ENCODE measurements at regions not wholly inside any gene's neighbourhood (a gene's known extent, or its start where the extent isn't known, plus 50 kb on each side); places are given as distances from the start of the nearest gene placed in this dataset.

DNA sequence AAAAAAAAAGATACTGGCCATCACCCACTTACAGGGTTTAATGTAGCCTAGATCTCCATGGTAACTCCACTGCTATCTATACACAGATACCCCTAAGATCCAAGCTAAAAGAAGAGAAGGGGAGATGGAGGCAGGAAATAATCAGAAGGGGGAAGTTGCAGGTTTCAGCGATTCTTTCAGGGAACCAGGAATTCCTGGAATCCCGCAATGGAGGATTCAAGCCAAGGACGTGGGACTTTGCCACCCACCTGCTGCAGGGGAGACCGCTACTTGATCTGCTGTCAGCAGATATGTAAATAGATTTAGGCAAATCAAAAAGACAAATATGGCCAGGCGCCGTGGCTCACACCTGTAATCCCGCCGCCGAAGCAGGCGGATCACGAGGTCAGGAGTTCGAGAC, 121.1 kb downstream of the AIPL1 start:
- H3K27me3 ChIP-seq (ENCODE audit: control insufficient read depth in 2 of 2, insufficient read depth in 2 of 2, low read length in 2 of 2), result no peaks in the 10 kb centered on the region
- H3K4me1 ChIP-seq (replicated peaks in 1 of 2; ENCODE audit: control insufficient read depth in 2 of 2, insufficient read depth in 2 of 2, low read length in 2 of 2), result no peaks in the 10 kb centered on the region
- in situ Hi-C loops (cut with MboI) (no loop called here), intact Hi-C loops (cut with micrococcal nuclease) (no loop called here)
- H3K4me2 ChIP-seq (ENCODE audit: insufficient read depth, low read length), result no peak overlapping the region
- WGBS (ENCODE audit: insufficient coverage, low coverage, missing lambda C conversion rate), result 4% methylated on average over 10 of the region's 12 CpGs
- H4K20me1 ChIP-seq (replicated peaks; ENCODE audit: control insufficient read depth, insufficient read depth, low read length), result no peaks in the 10 kb centered on the region
- FAIRE-seq (no peak), DNase-seq (ENCODE audit: extremely low read depth in 1 of 4, low spot score in 3 of 4) (no peak), ATAC-seq (no peak)
- H2AFZ ChIP-seq (ENCODE audit: low read depth, low read length), result no peak overlapping the region
- H3K9me3 ChIP-seq (replicated peaks; ENCODE audit: control insufficient read depth, insufficient read depth, low read depth, low read length), result no peaks in the 10 kb centered on the region
- ChIA-PET CTCF (ENCODE audit: low intra/inter-chr PET ratio) (no interaction called here), POLR2A (no interaction called here)
- H3K79me2 ChIP-seq (ENCODE audit: control insufficient read depth, insufficient read depth, low read length), result no peaks in the 10 kb centered on the region
- no peak overlapping the region for H3K4me3 ChIP-seq
- no peak overlapping the region for H3K27ac ChIP-seq (ENCODE audit: extremely low read depth, low read depth, low read length)
- no peaks in the 10 kb centered on the region for H3K9me1 ChIP-seq (ENCODE audit: control insufficient read depth, insufficient read depth, low read length)
- no peaks in the 10 kb centered on the region for H3K36me3 ChIP-seq (ENCODE audit: control insufficient read depth, insufficient read depth, low read length)
- H3K9ac ChIP-seq (ENCODE audit: insufficient read depth in 1 of 2, low read depth in 2 of 2, low read length in 2 of 2), result no peak overlapping the region
- no TSS peak for BruUV-seq (replicated peaks)
- TF ChIP-seq, protein P1, sequence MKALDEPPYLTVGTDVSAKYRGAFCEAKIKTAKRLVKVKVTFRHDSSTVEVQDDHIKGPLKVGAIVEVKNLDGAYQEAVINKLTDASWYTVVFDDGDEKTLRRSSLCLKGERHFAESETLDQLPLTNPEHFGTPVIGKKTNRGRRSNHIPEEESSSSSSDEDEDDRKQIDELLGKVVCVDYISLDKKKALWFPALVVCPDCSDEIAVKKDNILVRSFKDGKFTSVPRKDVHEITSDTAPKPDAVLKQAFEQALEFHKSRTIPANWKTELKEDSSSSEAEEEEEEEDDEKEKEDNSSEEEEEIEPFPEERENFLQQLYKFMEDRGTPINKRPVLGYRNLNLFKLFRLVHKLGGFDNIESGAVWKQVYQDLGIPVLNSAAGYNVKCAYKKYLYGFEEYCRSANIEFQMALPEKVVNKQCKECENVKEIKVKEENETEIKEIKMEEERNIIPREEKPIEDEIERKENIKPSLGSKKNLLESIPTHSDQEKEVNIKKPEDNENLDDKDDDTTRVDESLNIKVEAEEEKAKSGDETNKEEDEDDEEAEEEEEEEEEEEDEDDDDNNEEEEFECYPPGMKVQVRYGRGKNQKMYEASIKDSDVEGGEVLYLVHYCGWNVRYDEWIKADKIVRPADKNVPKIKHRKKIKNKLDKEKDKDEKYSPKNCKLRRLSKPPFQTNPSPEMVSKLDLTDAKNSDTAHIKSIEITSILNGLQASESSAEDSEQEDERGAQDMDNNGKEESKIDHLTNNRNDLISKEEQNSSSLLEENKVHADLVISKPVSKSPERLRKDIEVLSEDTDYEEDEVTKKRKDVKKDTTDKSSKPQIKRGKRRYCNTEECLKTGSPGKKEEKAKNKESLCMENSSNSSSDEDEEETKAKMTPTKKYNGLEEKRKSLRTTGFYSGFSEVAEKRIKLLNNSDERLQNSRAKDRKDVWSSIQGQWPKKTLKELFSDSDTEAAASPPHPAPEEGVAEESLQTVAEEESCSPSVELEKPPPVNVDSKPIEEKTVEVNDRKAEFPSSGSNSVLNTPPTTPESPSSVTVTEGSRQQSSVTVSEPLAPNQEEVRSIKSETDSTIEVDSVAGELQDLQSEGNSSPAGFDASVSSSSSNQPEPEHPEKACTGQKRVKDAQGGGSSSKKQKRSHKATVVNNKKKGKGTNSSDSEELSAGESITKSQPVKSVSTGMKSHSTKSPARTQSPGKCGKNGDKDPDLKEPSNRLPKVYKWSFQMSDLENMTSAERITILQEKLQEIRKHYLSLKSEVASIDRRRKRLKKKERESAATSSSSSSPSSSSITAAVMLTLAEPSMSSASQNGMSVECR (CRISPR knock-in tag; IDR thresholded peaks at IDR 0.05), result no peak
- no peak for TF ChIP-seq ZSCAN32 (CRISPR knock-in tag; IDR thresholded peaks at IDR 0.05)
- TF ChIP-seq, protein P2, sequence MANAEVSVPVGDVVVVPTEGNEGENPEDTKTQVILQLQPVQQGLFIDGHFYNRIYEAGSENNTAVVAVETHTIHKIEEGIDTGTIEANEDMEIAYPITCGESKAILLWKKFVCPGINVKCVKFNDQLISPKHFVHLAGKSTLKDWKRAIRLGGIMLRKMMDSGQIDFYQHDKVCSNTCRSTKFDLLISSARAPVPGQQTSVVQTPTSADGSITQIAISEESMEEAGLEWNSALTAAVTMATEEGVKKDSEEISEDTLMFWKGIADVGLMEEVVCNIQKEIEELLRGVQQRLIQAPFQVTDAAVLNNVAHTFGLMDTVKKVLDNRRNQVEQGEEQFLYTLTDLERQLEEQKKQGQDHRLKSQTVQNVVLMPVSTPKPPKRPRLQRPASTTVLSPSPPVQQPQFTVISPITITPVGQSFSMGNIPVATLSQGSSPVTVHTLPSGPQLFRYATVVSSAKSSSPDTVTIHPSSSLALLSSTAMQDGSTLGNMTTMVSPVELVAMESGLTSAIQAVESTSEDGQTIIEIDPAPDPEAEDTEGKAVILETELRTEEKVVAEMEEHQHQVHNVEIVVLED (CRISPR knock-in tag; IDR thresholded peaks at IDR 0.05), result no peak
- TF ChIP-seq, protein P3, sequence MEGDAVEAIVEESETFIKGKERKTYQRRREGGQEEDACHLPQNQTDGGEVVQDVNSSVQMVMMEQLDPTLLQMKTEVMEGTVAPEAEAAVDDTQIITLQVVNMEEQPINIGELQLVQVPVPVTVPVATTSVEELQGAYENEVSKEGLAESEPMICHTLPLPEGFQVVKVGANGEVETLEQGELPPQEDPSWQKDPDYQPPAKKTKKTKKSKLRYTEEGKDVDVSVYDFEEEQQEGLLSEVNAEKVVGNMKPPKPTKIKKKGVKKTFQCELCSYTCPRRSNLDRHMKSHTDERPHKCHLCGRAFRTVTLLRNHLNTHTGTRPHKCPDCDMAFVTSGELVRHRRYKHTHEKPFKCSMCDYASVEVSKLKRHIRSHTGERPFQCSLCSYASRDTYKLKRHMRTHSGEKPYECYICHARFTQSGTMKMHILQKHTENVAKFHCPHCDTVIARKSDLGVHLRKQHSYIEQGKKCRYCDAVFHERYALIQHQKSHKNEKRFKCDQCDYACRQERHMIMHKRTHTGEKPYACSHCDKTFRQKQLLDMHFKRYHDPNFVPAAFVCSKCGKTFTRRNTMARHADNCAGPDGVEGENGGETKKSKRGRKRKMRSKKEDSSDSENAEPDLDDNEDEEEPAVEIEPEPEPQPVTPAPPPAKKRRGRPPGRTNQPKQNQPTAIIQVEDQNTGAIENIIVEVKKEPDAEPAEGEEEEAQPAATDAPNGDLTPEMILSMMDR (IDR thresholded peaks at IDR 0.05 in 2 of 3, conservative IDR thresholded peaks at IDR 0.05 in 1 of 3; ENCODE audit: insufficient read depth in 2 of 3, low read depth in 1 of 3, low read length in 3 of 3), result no peak
- TF ChIP-seq, protein P4, sequence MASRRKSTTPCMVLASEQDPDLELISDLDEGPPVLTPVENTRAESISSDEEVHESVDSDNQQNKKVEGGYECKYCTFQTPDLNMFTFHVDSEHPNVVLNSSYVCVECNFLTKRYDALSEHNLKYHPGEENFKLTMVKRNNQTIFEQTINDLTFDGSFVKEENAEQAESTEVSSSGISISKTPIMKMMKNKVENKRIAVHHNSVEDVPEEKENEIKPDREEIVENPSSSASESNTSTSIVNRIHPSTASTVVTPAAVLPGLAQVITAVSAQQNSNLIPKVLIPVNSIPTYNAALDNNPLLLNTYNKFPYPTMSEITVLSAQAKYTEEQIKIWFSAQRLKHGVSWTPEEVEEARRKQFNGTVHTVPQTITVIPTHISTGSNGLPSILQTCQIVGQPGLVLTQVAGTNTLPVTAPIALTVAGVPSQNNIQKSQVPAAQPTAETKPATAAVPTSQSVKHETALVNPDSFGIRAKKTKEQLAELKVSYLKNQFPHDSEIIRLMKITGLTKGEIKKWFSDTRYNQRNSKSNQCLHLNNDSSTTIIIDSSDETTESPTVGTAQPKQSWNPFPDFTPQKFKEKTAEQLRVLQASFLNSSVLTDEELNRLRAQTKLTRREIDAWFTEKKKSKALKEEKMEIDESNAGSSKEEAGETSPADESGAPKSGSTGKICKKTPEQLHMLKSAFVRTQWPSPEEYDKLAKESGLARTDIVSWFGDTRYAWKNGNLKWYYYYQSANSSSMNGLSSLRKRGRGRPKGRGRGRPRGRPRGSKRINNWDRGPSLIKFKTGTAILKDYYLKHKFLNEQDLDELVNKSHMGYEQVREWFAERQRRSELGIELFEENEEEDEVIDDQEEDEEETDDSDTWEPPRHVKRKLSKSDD (conservative IDR thresholded peaks at IDR 0.05; ENCODE audit: low read length), result no peak
- TF ChIP-seq, protein P5, sequence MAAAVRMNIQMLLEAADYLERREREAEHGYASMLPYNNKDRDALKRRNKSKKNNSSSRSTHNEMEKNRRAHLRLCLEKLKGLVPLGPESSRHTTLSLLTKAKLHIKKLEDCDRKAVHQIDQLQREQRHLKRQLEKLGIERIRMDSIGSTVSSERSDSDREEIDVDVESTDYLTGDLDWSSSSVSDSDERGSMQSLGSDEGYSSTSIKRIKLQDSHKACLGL (CRISPR knock-in tag; IDR thresholded peaks at IDR 0.05; ENCODE audit: borderline replicate concordance, poor library complexity, severe bottlenecking), result no peak
- no peak for TF ChIP-seq ZC3H11A (IDR thresholded peaks at IDR 0.05; ENCODE audit: low read depth, low read length)
- TF ChIP-seq ZNF282 (CRISPR knock-in tag; IDR thresholded peaks at IDR 0.05), result no peak
- no peak for TF ChIP-seq SUPT5H (IDR thresholded peaks at IDR 0.05)
- TF ChIP-seq ZNF146 (CRISPR knock-in tag; IDR thresholded peaks at IDR 0.05; ENCODE audit: unreplicated experiment), result no peak

All from K562 (cell line).